Peyer's patch (tissue), 4 donors: ENCODE measurements at regions not wholly inside any gene's neighbourhood (a gene's known extent, or its start where the extent isn't known, plus 50 kb on each side); places are given as distances from the start of the nearest gene placed in this dataset.

ENCODE experiments used
- POLR2A ChIP-seq, 2 donors: fragments of 450-650 bp; IDR thresholded peaks; one replicate each; pipeline ENCODE4 v1.5.1; 2017; ENCODE audit warnings: antibody characterized with exemption in 2 of 2, mild to moderate bottlenecking in 2 of 2, moderate library complexity in 2 of 2
- TF ChIP-seq, protein P1 (sequence below), 6 experiments: fragments of 450-650 bp in 4 of 6; fragments of 200-600 bp in 2 of 6; sonication (generic) in 1 of 6; IDR thresholded peaks; one replicate each; pipeline ENCODE4 v1.5.1; 2017 to 2019; ENCODE audit warnings: antibody characterized with exemption in 6 of 6, mild to moderate bottlenecking in 3 of 6, moderate library complexity in 1 of 6

DNA sequence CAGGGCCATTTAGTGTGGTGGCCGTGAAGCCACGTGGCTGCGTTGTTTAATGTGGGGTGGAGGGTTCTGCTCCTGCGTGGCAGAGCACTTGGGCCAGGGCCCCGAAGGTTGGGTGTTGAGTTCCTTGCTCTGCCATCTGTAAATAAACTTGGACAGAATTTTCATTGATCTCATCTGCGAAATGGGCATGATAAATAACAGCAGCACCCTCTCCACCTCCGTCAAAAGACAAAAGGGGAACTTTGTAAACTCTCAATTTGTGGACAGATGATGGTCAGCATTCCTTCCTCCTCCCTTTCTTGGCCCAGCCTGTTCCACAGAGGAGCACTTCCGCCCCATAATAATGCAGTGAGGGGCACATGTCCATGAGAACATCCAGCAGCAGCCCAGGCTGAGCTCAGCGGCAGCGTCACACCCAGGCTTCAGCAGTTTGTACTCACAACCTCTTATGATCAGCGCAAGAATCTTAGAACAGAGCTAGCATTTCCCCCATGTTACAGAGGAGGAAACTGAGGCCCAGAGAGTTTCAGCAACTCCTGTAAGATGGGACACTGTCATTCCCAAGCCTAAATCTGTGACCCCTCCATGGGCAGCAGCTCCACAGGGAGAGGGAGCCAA is 874.5 kb downstream of the BRD1 start:
- TF ChIP-seq POLR2A (IDR thresholded peaks at IDR 0.05), result no peak
- TF ChIP-seq, protein P1, sequence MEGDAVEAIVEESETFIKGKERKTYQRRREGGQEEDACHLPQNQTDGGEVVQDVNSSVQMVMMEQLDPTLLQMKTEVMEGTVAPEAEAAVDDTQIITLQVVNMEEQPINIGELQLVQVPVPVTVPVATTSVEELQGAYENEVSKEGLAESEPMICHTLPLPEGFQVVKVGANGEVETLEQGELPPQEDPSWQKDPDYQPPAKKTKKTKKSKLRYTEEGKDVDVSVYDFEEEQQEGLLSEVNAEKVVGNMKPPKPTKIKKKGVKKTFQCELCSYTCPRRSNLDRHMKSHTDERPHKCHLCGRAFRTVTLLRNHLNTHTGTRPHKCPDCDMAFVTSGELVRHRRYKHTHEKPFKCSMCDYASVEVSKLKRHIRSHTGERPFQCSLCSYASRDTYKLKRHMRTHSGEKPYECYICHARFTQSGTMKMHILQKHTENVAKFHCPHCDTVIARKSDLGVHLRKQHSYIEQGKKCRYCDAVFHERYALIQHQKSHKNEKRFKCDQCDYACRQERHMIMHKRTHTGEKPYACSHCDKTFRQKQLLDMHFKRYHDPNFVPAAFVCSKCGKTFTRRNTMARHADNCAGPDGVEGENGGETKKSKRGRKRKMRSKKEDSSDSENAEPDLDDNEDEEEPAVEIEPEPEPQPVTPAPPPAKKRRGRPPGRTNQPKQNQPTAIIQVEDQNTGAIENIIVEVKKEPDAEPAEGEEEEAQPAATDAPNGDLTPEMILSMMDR (IDR thresholded peaks at IDR 0.05), result no peak
